ENCODE measurements at regions not wholly inside any gene's neighbourhood (a gene's known extent, or its start where the extent isn't known, plus 50 kb on each side); places are given as distances from the start of the nearest gene placed in this dataset.

DNA sequence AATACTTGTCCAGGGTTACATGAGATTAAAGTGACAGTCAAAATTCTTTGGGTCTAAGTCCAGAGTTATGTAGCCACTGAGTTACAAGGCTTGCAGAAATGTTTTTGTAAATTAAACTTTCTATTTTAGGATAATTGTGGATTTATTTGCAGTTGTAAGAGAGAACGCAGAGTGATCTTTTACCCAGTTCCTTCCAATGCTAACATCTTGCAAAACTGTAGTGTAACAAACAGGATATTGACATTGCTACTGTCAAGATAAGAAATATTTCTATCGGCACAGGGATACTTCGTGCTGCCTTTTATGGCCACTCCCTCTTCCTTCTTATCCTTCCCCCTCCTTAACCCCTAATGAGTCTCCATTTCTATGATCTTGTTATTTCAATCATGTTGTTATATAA, 1022.9 kb downstream of the MCTP2 start:
- peak in 1 of 2 donors; percentile 43 for DNase-seq (ENCODE audit: low read depth in 2 of 2)
- Histone ChIP-seq H2AFZ (ENCODE audit: low read length) (peak overlapping the region; percentile 30), H3K9me3 (ENCODE audit: control insufficient read depth, insufficient read depth, low read depth, low read length) (no peaks in the 10 kb centered on the region), H3K4me3 (replicated peaks in 1 of 4; ENCODE audit: control extremely low read depth in 1 of 4, insufficient read depth in 1 of 4, low read depth in 3 of 4, low read length in 4 of 4) (no peak overlapping the region), H4K20me1 (ENCODE audit: control insufficient read depth, extremely low read depth, insufficient read depth, low read length) (no peaks in the 10 kb centered on the region), H3K9ac (ENCODE audit: insufficient read depth, low read length) (no peak overlapping the region), H3K27ac (ENCODE audit: insufficient read depth, low read length) (no peak overlapping the region), H3K36me3 (ENCODE audit: control insufficient read depth, insufficient read depth, low read length) (no peaks in the 10 kb centered on the region), H3K27me3 (ENCODE audit: control insufficient read depth, insufficient read depth, low read length) (no peaks in the 10 kb centered on the region), H3K79me2 (ENCODE audit: control insufficient read depth, insufficient read depth, low read length) (no peaks in the 10 kb centered on the region), H3K4me1 (ENCODE audit: control insufficient read depth, extremely low read depth, insufficient read depth, low read length) (peaks cover 6% of the 10 kb centered on the region), H3K4me2 (ENCODE audit: extremely low read depth, insufficient read depth, low read length) (no peak overlapping the region)
- TF ChIP-seq EZH2 (IDR thresholded peaks at IDR 0.05; ENCODE audit: low read length, missing control alignments), result no peak
- TF ChIP-seq, protein P1, sequence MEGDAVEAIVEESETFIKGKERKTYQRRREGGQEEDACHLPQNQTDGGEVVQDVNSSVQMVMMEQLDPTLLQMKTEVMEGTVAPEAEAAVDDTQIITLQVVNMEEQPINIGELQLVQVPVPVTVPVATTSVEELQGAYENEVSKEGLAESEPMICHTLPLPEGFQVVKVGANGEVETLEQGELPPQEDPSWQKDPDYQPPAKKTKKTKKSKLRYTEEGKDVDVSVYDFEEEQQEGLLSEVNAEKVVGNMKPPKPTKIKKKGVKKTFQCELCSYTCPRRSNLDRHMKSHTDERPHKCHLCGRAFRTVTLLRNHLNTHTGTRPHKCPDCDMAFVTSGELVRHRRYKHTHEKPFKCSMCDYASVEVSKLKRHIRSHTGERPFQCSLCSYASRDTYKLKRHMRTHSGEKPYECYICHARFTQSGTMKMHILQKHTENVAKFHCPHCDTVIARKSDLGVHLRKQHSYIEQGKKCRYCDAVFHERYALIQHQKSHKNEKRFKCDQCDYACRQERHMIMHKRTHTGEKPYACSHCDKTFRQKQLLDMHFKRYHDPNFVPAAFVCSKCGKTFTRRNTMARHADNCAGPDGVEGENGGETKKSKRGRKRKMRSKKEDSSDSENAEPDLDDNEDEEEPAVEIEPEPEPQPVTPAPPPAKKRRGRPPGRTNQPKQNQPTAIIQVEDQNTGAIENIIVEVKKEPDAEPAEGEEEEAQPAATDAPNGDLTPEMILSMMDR (conservative IDR thresholded peaks at IDR 0.05 in 1 of 2, IDR thresholded peaks at IDR 0.05 in 1 of 2; ENCODE audit: low read depth in 1 of 2, low read length in 2 of 2), result no peak

- Histone ChIP-seq H2AFZ (ENCODE audit: low read length) (no peak overlapping the region), H3K4me2 (ENCODE audit: extremely low read depth, insufficient read depth, low read length) (no peak overlapping the region)
These were observed 1028.2 kb downstream of the MCTP2 start for GRCh38 chr15:95259513-95259912.

DNA sequence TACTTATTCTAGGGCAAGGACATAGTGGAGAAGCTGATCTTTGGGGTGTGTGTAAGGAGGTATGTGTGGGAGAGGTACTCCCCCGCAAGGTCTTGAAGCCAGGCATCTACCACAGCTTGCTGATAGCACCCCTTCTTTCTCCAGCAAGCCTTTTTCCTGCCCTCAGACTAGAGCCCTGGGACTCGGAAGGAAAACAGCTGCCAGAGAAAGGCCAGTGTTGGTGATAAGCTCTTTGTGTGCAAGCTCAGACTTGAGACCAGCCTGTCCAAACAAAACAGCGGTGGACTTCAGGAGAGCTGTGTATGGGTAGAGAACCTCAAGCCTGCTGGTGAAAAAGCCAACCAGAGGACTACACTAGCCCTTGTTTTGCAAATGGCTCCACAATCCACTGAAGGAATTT, 1028.6 kb downstream of the MCTP2 start:
- no peak overlapping the region for H3K9ac ChIP-seq (ENCODE audit: insufficient read depth, low read length)
- H3K4me2 ChIP-seq (ENCODE audit: extremely low read depth, insufficient read depth, low read length), result no peak overlapping the region
- no peaks in the 10 kb centered on the region for H3K36me3 ChIP-seq (ENCODE audit: control insufficient read depth, insufficient read depth, low read length)
- H3K9me3 ChIP-seq (ENCODE audit: control insufficient read depth, insufficient read depth, low read depth, low read length), result no peaks in the 10 kb centered on the region
- H2AFZ ChIP-seq (ENCODE audit: low read length), result no peak overlapping the region
- H3K79me2 ChIP-seq (ENCODE audit: control insufficient read depth, insufficient read depth, low read length), result no peaks in the 10 kb centered on the region
- no peaks in the 10 kb centered on the region for H4K20me1 ChIP-seq (ENCODE audit: control insufficient read depth, extremely low read depth, insufficient read depth, low read length)
- H3K27me3 ChIP-seq (ENCODE audit: control insufficient read depth, insufficient read depth, low read length), result no peaks in the 10 kb centered on the region
- TF ChIP-seq EZH2 (IDR thresholded peaks at IDR 0.05; ENCODE audit: low read length, missing control alignments), result no peak
- TF ChIP-seq, protein P1 (conservative IDR thresholded peaks at IDR 0.05 in 1 of 2, IDR thresholded peaks at IDR 0.05 in 1 of 2; ENCODE audit: low read depth in 1 of 2, low read length in 2 of 2), result no peak
- peak overlapping the region; percentile 4 for H3K27ac ChIP-seq (ENCODE audit: insufficient read depth, low read length)
- peaks cover 15% of the 10 kb centered on the region for H3K4me1 ChIP-seq (ENCODE audit: control insufficient read depth, extremely low read depth, insufficient read depth, low read length)
- peak in 1 of 2 donors; percentile 40 for DNase-seq (ENCODE audit: low read depth in 2 of 2)
- H3K4me3 ChIP-seq (replicated peaks in 1 of 4; ENCODE audit: control extremely low read depth in 1 of 4, insufficient read depth in 1 of 4, low read depth in 3 of 4, low read length in 4 of 4), result no peak overlapping the region

More at GRCh38 chr15:95259513-95259912, 1028.2 kb downstream of the MCTP2 start:
- H3K4me1 ChIP-seq (ENCODE audit: control insufficient read depth, extremely low read depth, insufficient read depth, low read length), result peaks cover 15% of the 10 kb centered on the region
- H3K9me3 ChIP-seq (ENCODE audit: control insufficient read depth, insufficient read depth, low read depth, low read length), result no peaks in the 10 kb centered on the region
- H3K9ac ChIP-seq (ENCODE audit: insufficient read depth, low read length), result no peak overlapping the region
- H4K20me1 ChIP-seq (ENCODE audit: control insufficient read depth, extremely low read depth, insufficient read depth, low read length), result no peaks in the 10 kb centered on the region
- TF ChIP-seq, protein P1 (conservative IDR thresholded peaks at IDR 0.05 in 1 of 2, IDR thresholded peaks at IDR 0.05 in 1 of 2; ENCODE audit: low read depth in 1 of 2, low read length in 2 of 2), result peak; percentile 75 to 84
- no peak for TF ChIP-seq EZH2 (IDR thresholded peaks at IDR 0.05; ENCODE audit: low read length, missing control alignments)
- no peak overlapping the region for H3K4me3 ChIP-seq (replicated peaks in 1 of 4; ENCODE audit: control extremely low read depth in 1 of 4, insufficient read depth in 1 of 4, low read depth in 3 of 4, low read length in 4 of 4)
- DNase-seq (ENCODE audit: low read depth in 2 of 2), result peak; percentile 72 to 90
- H3K36me3 ChIP-seq (ENCODE audit: control insufficient read depth, insufficient read depth, low read length), result no peaks in the 10 kb centered on the region
- no peaks in the 10 kb centered on the region for H3K27me3 ChIP-seq (ENCODE audit: control insufficient read depth, insufficient read depth, low read length)
- H3K27ac ChIP-seq (ENCODE audit: insufficient read depth, low read length), result no peak overlapping the region
- no peaks in the 10 kb centered on the region for H3K79me2 ChIP-seq (ENCODE audit: control insufficient read depth, insufficient read depth, low read length)

All from fibroblast of lung (primary cell).